ENCODE measurements at regions not wholly inside any gene's neighbourhood (a gene's known extent, or its start where the extent isn't known, plus 50 kb on each side); places are given as distances from the start of the nearest gene placed in this dataset.
"Not testable (repeated sequence)": the region's sequence is repeated elsewhere in the genome, so short reads cannot be mapped to it uniquely, and the experiment has no call there.

GRCh38 chr3:59178698-59179097 is 128.9 kb upstream of the CFAP20DC start:
- H3K27me3 ChIP-seq (ENCODE audit: control insufficient read depth, insufficient read depth, low read length, poor library complexity, severe bottlenecking), result no peaks in the 10 kb centered on the region
- DNase-seq, result no peak
- no peaks in the 10 kb centered on the region for H3K36me3 ChIP-seq (ENCODE audit: control insufficient read depth, insufficient read depth, low read length)
- H3K9me3 Mint-ChIP-seq, result no peaks in the 10 kb centered on the region
- no peaks in the 10 kb centered on the region for H3K36me3 Mint-ChIP-seq (ENCODE audit: low read depth)
- H3K4me3 ChIP-seq (ENCODE audit: low read length), result no peak overlapping the region
- no peak overlapping the region for H3K9ac ChIP-seq (ENCODE audit: extremely low read depth, low read length, poor library complexity, severe bottlenecking)
- H3K4me3 Mint-ChIP-seq, result no peak overlapping the region
- H3K27ac ChIP-seq (ENCODE audit: low read depth, low read length), result no peak overlapping the region
- no peaks in the 10 kb centered on the region for H3K4me1 ChIP-seq (ENCODE audit: control insufficient read depth, insufficient read depth, low read length)
- TF ChIP-seq, protein P1, sequence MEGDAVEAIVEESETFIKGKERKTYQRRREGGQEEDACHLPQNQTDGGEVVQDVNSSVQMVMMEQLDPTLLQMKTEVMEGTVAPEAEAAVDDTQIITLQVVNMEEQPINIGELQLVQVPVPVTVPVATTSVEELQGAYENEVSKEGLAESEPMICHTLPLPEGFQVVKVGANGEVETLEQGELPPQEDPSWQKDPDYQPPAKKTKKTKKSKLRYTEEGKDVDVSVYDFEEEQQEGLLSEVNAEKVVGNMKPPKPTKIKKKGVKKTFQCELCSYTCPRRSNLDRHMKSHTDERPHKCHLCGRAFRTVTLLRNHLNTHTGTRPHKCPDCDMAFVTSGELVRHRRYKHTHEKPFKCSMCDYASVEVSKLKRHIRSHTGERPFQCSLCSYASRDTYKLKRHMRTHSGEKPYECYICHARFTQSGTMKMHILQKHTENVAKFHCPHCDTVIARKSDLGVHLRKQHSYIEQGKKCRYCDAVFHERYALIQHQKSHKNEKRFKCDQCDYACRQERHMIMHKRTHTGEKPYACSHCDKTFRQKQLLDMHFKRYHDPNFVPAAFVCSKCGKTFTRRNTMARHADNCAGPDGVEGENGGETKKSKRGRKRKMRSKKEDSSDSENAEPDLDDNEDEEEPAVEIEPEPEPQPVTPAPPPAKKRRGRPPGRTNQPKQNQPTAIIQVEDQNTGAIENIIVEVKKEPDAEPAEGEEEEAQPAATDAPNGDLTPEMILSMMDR (conservative IDR thresholded peaks at IDR 0.05), result no peak
- H3K27me3 Mint-ChIP-seq (ENCODE audit: insufficient read depth), result no peaks in the 10 kb centered on the region
- no peaks in the 10 kb centered on the region for H3K9me3 ChIP-seq (ENCODE audit: control insufficient read depth, low read length)
- no peaks in the 10 kb centered on the region for H3K4me1 Mint-ChIP-seq
- H3K27ac Mint-ChIP-seq, result no peak overlapping the region

- no peak overlapping the region for H3K9ac ChIP-seq (ENCODE audit: extremely low read depth, low read length, poor library complexity, severe bottlenecking)
- 87 to 100% methylated on average over 1 of the region's 1 CpG for WGBS, 2 experiments (ENCODE audit: insufficient coverage in 1 of 2, insufficient read length in 1 of 2)
- H3K27ac ChIP-seq (ENCODE audit: low read depth, low read length), result no peak overlapping the region
- no peaks in the 10 kb centered on the region for H3K4me1 ChIP-seq (ENCODE audit: control insufficient read depth, insufficient read depth, low read length)
- Mint-ChIP-seq H3K4me3 (no peak overlapping the region), H3K27me3 (ENCODE audit: insufficient read depth) (no peaks in the 10 kb centered on the region), H3K4me1 (no peaks in the 10 kb centered on the region), H3K27ac (no peak overlapping the region), H3K9me3 (peaks cover 5% of the 10 kb centered on the region), H3K36me3 (ENCODE audit: low read depth) (no peaks in the 10 kb centered on the region)
- TF ChIP-seq, protein P1 (conservative IDR thresholded peaks at IDR 0.05), result no peak
- H3K36me3 ChIP-seq (ENCODE audit: control insufficient read depth, insufficient read depth, low read length), result no peaks in the 10 kb centered on the region
- no peak for DNase-seq
- H3K9me3 ChIP-seq (ENCODE audit: control insufficient read depth, low read length), result peaks cover 5% of the 10 kb centered on the region
- H3K27me3 ChIP-seq (ENCODE audit: control insufficient read depth, insufficient read depth, low read length, poor library complexity, severe bottlenecking), result no peaks in the 10 kb centered on the region
- no peak overlapping the region for H3K4me3 ChIP-seq (ENCODE audit: low read length)
Measured at GRCh38 chr3:59171491-59171890, 121.7 kb upstream of the CFAP20DC start.

DNA sequence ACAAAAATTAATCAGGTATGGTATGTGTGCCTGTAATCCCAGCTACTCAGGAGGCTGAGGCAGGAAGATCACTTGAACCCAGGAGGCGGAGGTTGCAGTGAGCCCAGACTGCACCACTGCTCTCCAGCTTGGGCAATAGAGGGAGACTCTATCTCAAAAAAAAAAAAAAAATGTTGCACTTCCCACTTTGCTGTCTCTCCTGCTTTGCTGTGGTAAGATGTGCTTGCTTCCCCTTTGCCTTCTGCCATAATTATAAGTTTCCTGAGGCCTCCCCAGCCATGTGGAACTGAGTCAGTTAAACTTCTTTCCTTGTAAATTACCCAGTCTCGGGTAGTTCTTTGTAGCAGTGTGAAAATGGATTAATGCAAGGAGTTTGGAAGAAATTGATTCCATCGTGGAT is 120.3 kb upstream of the CFAP20DC start:
- H3K9me3 ChIP-seq (ENCODE audit: control insufficient read depth, low read length); H3K36me3 Mint-ChIP-seq (ENCODE audit: low read depth); H3K9me3 Mint-ChIP-seq; H3K9ac ChIP-seq (ENCODE audit: extremely low read depth, low read length, poor library complexity, severe bottlenecking); H3K27ac ChIP-seq (ENCODE audit: low read depth, low read length); H3K27me3 Mint-ChIP-seq (ENCODE audit: insufficient read depth); H3K4me3 ChIP-seq (ENCODE audit: low read length); H3K36me3 ChIP-seq (ENCODE audit: control insufficient read depth, insufficient read depth, low read length); H3K4me1 ChIP-seq (ENCODE audit: control insufficient read depth, insufficient read depth, low read length); H3K27ac Mint-ChIP-seq; H3K27me3 ChIP-seq (ENCODE audit: control insufficient read depth, insufficient read depth, low read length, poor library complexity, severe bottlenecking); H3K4me3 Mint-ChIP-seq; H3K4me1 Mint-ChIP-seq; DNase-seq: not testable (repeated sequence)
- 91 to 94% methylated on average over 3 of the region's 3 CpGs for WGBS, 2 experiments (ENCODE audit: insufficient coverage in 1 of 2, insufficient read length in 1 of 2)

DNA sequence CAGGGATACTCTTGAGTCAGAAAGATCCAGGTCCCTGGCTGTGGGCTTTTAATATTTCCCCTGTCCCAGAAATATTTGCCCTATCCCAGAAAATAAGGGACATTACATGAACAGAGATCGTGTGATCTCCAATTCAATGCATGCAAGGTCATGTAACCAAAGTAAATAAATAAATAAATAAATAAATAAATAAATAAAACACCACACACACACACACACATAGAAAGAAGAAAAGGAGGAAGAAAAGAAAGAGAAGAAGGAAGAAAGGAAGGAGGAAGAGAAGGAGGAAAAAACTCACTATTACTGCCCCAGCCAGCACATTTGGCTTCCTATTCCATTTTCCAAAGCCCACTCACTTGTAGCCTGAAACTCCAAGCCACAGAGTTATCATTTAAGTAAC is 117.9 kb upstream of the CFAP20DC start:
- H3K27me3 ChIP-seq (ENCODE audit: control insufficient read depth, insufficient read depth, low read length, poor library complexity, severe bottlenecking), result no peaks in the 10 kb centered on the region
- no peaks in the 10 kb centered on the region for H3K36me3 ChIP-seq (ENCODE audit: control insufficient read depth, insufficient read depth, low read length)
- H3K27me3 Mint-ChIP-seq (ENCODE audit: insufficient read depth), result no peaks in the 10 kb centered on the region
- no peaks in the 10 kb centered on the region for H3K4me1 ChIP-seq (ENCODE audit: control insufficient read depth, insufficient read depth, low read length)
- DNase-seq, result no peak
- no peak overlapping the region for H3K4me3 Mint-ChIP-seq
- no peaks in the 10 kb centered on the region for H3K36me3 Mint-ChIP-seq (ENCODE audit: low read depth)
- no peak overlapping the region for H3K9ac ChIP-seq (ENCODE audit: extremely low read depth, low read length, poor library complexity, severe bottlenecking)
- TF ChIP-seq, protein P1 (conservative IDR thresholded peaks at IDR 0.05), result no peak
- H3K27ac ChIP-seq (ENCODE audit: low read depth, low read length), result no peak overlapping the region
- no peaks in the 10 kb centered on the region for H3K4me1 Mint-ChIP-seq
- no CpG with 5 or more reads among the region's 1 CpG for WGBS, 2 experiments (ENCODE audit: insufficient coverage in 1 of 2, insufficient read length in 1 of 2)
- H3K9me3 ChIP-seq (ENCODE audit: control insufficient read depth, low read length), result peaks cover 5% of the 10 kb centered on the region
- H3K4me3 ChIP-seq (ENCODE audit: low read length), result no peak overlapping the region
- no peak overlapping the region for H3K27ac Mint-ChIP-seq
- peaks cover 5% of the 10 kb centered on the region for H3K9me3 Mint-ChIP-seq

All from endodermal cell (in vitro differentiated cells).